A549 (cell line): ENCODE measurements at regions not wholly inside any gene's neighbourhood (a gene's known extent, or its start where the extent isn't known, plus 50 kb on each side); places are given as distances from the start of the nearest gene placed in this dataset.

Experiments
- ATOH8 ChIP-seq: fragments of 250-450 bp; sonication (Bioruptor Pico); IDR thresholded peaks from 2 replicates; pipeline ENCODE4 v1.5.0; 2020; ENCODE audit warnings: low read depth, mild to moderate bottlenecking, moderate library complexity
- CHD2 ChIP-seq: fragments of 150-350 bp; IDR thresholded peaks from 2 replicates; pipeline ENCODE4 v1.6.1; 2014; ENCODE audit warnings: low read length; ENCODE audit not compliant: partially characterized antibody
- EHMT2 ChIP-seq: fragments of 200-600 bp; sonication (generic); IDR thresholded peaks from 2 replicates; pipeline ENCODE4 v1.6.1; 2016; ENCODE audit warnings: antibody characterized with exemption, low read depth, mild to moderate bottlenecking, moderate library complexity
- EP300 ChIP-seq, 2 experiments: fragments of >200 bp; sonication (Bioruptor Twin); formaldehyde crosslinking; IDR thresholded peaks; 2 replicates in 1 of 2; 3 replicates in 1 of 2; pipeline ENCODE4 v1.6.1; 2016 to 2017
- HDAC2 ChIP-seq: fragments of 200-600 bp; sonication (generic); IDR thresholded peaks from 2 replicates; pipeline ENCODE4 v1.6.1; 2016
- KDM1A ChIP-seq: fragments of 200-600 bp; sonication (generic); IDR thresholded peaks from 2 replicates; pipeline ENCODE4 v1.6.1; 2016; ENCODE audit warnings: low read depth, mild to moderate bottlenecking
- KDM5A ChIP-seq: fragments of 200-600 bp; sonication (generic); IDR thresholded peaks from 2 replicates; pipeline ENCODE4 v1.6.1; 2016; ENCODE audit warnings: antibody characterized with exemption, mild to moderate bottlenecking
- MAX ChIP-seq: IDR thresholded peaks from 2 replicates; pipeline ENCODE4 v1.6.1; 2012
- POLR2A ChIP-seq: IDR thresholded peaks from 2 replicates; pipeline ENCODE4 v1.6.1; 2012; ENCODE audit warnings: mild to moderate bottlenecking, low read length
- RAD21 ChIP-seq, 2 experiments: fragments of >200 bp in 1 of 2; sonication (Bioruptor Twin) in 1 of 2; formaldehyde crosslinking in 1 of 2; IDR thresholded peaks in 1 of 2; conservative IDR thresholded peaks in 1 of 2; 2 replicates in 1 of 2; 3 replicates in 1 of 2; pipeline ENCODE4 v1.6.1; 2012 to 2018; ENCODE audit warnings: inconsistent platforms in 1 of 2
- RFX5 ChIP-seq: fragments of 450-650 bp; IDR thresholded peaks from 2 replicates; pipeline ENCODE4 v1.7.1; 2014; ENCODE audit warnings: antibody characterized with exemption, mild to moderate bottlenecking, moderate library complexity
- RNF2 ChIP-seq: fragments of 200-600 bp; sonication (generic); IDR thresholded peaks from 2 replicates; pipeline ENCODE4 v1.6.1; 2016; ENCODE audit warnings: low read depth, mild to moderate bottlenecking, antibody characterized with exemption, moderate library complexity, borderline replicate concordance
- TF ChIP-seq, protein P1 (sequence below): fragments of >200 bp; sonication (Bioruptor Twin); formaldehyde crosslinking; IDR thresholded peaks from 3 replicates; pipeline ENCODE4 v1.5.1; 2016
- TF ChIP-seq, protein P2 (sequence below): fragments of 450-650 bp; IDR thresholded peaks from 2 replicates; pipeline ENCODE4 v1.6.1; 2014; ENCODE audit warnings: antibody characterized with exemption

DNA sequence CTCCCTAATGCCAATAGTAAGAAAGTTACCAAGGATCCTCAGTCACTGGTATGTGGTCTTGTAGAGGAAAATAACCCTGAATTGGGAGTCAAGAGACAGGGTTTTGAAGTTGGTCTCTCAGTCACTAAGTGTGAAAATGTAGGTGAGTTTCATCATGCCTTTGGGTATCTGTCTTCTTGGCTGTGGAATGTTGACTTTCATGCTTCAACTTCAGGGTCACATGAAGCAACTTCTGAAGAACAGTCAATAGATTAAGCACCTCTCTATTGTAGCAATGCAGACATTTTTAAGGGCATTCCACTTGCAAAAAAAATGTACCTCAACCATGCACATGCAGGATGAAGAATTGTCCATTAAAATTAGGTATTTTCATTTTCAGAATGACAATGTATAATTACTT is 194.6 kb downstream of the CSNK1G3 start:
- TF ChIP-seq RNF2 (no peak), POLR2A (no peak), RAD21 (conservative IDR thresholded peaks at IDR 0.05 in 1 of 2, IDR thresholded peaks at IDR 0.05 in 1 of 2) (no peak), EP300 (IDR thresholded peaks at IDR 0.05) (no peak), CHD2 (no peak), HDAC2 (no peak), ATOH8 (CRISPR knock-in tag) (no peak), KDM5A (no peak), RFX5 (no peak), KDM1A (no peak), MAX (no peak), EHMT2 (no peak)
- TF ChIP-seq, protein P1, sequence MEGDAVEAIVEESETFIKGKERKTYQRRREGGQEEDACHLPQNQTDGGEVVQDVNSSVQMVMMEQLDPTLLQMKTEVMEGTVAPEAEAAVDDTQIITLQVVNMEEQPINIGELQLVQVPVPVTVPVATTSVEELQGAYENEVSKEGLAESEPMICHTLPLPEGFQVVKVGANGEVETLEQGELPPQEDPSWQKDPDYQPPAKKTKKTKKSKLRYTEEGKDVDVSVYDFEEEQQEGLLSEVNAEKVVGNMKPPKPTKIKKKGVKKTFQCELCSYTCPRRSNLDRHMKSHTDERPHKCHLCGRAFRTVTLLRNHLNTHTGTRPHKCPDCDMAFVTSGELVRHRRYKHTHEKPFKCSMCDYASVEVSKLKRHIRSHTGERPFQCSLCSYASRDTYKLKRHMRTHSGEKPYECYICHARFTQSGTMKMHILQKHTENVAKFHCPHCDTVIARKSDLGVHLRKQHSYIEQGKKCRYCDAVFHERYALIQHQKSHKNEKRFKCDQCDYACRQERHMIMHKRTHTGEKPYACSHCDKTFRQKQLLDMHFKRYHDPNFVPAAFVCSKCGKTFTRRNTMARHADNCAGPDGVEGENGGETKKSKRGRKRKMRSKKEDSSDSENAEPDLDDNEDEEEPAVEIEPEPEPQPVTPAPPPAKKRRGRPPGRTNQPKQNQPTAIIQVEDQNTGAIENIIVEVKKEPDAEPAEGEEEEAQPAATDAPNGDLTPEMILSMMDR, result no peak
- TF ChIP-seq, protein P2, sequence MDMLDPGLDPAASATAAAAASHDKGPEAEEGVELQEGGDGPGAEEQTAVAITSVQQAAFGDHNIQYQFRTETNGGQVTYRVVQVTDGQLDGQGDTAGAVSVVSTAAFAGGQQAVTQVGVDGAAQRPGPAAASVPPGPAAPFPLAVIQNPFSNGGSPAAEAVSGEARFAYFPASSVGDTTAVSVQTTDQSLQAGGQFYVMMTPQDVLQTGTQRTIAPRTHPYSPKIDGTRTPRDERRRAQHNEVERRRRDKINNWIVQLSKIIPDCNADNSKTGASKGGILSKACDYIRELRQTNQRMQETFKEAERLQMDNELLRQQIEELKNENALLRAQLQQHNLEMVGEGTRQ, result no peak
